HL-60 (cell line): ENCODE measurements at regions not wholly inside any gene's neighbourhood (a gene's known extent, or its start where the extent isn't known, plus 50 kb on each side); places are given as distances from the start of the nearest gene placed in this dataset.

ENCODE experiments used
- CTCF ChIP-seq: IDR thresholded peaks from one replicate; pipeline ENCODE4 v1.5.1; 2011; ENCODE audit warnings: low read length, control low read depth, inconsistent platforms; ENCODE audit not compliant: insufficient read depth
- POLR2AphosphoS5 ChIP-seq: IDR thresholded peaks from 2 replicates; pipeline ENCODE4 v1.6.1; 2012; ENCODE audit warnings: low read depth

- TF ChIP-seq CTCF, result no peak
- TF ChIP-seq POLR2AphosphoS5, result no peak
Measured at GRCh38 chr14:54186821-54187763, 209.7 kb upstream of the CDKN3 start.
